Tibial nerve (tissue), 4 donors: ENCODE measurements at regions not wholly inside any gene's neighbourhood (a gene's known extent, or its start where the extent isn't known, plus 50 kb on each side); places are given as distances from the start of the nearest gene placed in this dataset.

ENCODE experiments used
- CTCF ChIP-seq, 5 experiments: fragments of 200-600 bp in 3 of 5; fragments of 450-650 bp in 2 of 5; sonication (generic) in 3 of 5; IDR thresholded peaks; one replicate each; pipeline ENCODE4 v1.5.1; 2016 to 2019; ENCODE audit warnings: antibody characterized with exemption in 5 of 5, mild to moderate bottlenecking in 3 of 5, moderate library complexity in 2 of 5
- EP300 ChIP-seq, 2 donors: sonication (generic); formaldehyde crosslinking; IDR thresholded peaks; one replicate each; pipeline ENCODE4 v1.6.1; 2017; ENCODE audit warnings: antibody characterized with exemption in 2 of 2, mild to moderate bottlenecking in 1 of 2
- POLR2A ChIP-seq, 2 donors: fragments of 450-650 bp; IDR thresholded peaks; one replicate each; pipeline ENCODE4 v1.6.1; 2017; ENCODE audit warnings: antibody characterized with exemption in 2 of 2, mild to moderate bottlenecking in 2 of 2, moderate library complexity in 2 of 2

GRCh38 chr11:95341221-95341620 is 110.2 kb upstream of the SESN3 start:
- TF ChIP-seq CTCF (IDR thresholded peaks at IDR 0.05), result no peak
- no peak for TF ChIP-seq POLR2A (IDR thresholded peaks at IDR 0.05)
- no peak for TF ChIP-seq EP300 (IDR thresholded peaks at IDR 0.05)
